ENCODE measurements at regions not wholly inside any gene's neighbourhood (a gene's known extent, or its start where the extent isn't known, plus 50 kb on each side); places are given as distances from the start of the nearest gene placed in this dataset.
A peak's percentile ranks its signal among the peaks of the same experiment; 100 is the strongest.
"Not testable (repeated sequence)": the region's sequence is repeated elsewhere in the genome, so short reads cannot be mapped to it uniquely, and the experiment has no call there.

GRCh38 chr14:54261283-54261682 lies 135.5 kb upstream of the CDKN3 start:
- Mint-ChIP-seq H3K36me3 (ENCODE audit: low read depth) (no peaks in the 10 kb centered on the region), H3K9me3 (no peaks in the 10 kb centered on the region), H3K4me3 (no peak overlapping the region), H3K27me3 (ENCODE audit: low read depth) (no peaks in the 10 kb centered on the region), H3K27ac (no peak overlapping the region), H3K4me1 (ENCODE audit: low read depth) (no peaks in the 10 kb centered on the region)
- no peak for DNase-seq (ENCODE audit: low spot score)

- H3K27me3 Mint-ChIP-seq (ENCODE audit: low read depth); H3K4me3 Mint-ChIP-seq; DNase-seq (ENCODE audit: low spot score); H3K4me1 Mint-ChIP-seq (ENCODE audit: low read depth); H3K9me3 Mint-ChIP-seq; H3K27ac Mint-ChIP-seq; H3K36me3 Mint-ChIP-seq (ENCODE audit: low read depth): not testable (repeated sequence)
Observed at GRCh38 chr14:54266616-54267015, 130.2 kb upstream of the CDKN3 start.

- Mint-ChIP-seq H3K27me3 (ENCODE audit: low read depth) (no peaks in the 10 kb centered on the region), H3K4me3 (no peak overlapping the region), H3K36me3 (ENCODE audit: low read depth) (no peaks in the 10 kb centered on the region)
Observed at GRCh38 chr14:54267172-54267571, 129.6 kb upstream of the CDKN3 start.

GRCh38 chr14:54275997-54276725 lies 120.6 kb upstream of the CDKN3 start:
- DNase-seq (ENCODE audit: low spot score): no peak
- H3K9me3 Mint-ChIP-seq: no peaks in the 10 kb centered on the region
- H3K4me1 Mint-ChIP-seq (ENCODE audit: low read depth): no peaks in the 10 kb centered on the region
- no peak overlapping the region for H3K27ac Mint-ChIP-seq
- peaks cover 5% of the 10 kb centered on the region for H3K27me3 Mint-ChIP-seq (ENCODE audit: low read depth)
- H3K36me3 Mint-ChIP-seq (ENCODE audit: low read depth): no peaks in the 10 kb centered on the region
- H3K4me3 Mint-ChIP-seq: no peak overlapping the region

More at GRCh38 chr14:54267172-54267571, 129.6 kb upstream of the CDKN3 start:
- peak; percentile 7 for DNase-seq (ENCODE audit: low spot score)
- Mint-ChIP-seq H3K9me3 (no peaks in the 10 kb centered on the region), H3K27ac (no peak overlapping the region), H3K4me1 (ENCODE audit: low read depth) (peaks cover 4% of the 10 kb centered on the region)

GRCh38 chr14:54278087-54278486 lies 118.7 kb upstream of the CDKN3 start:
- no peak overlapping the region for H3K27ac Mint-ChIP-seq
- no peaks in the 10 kb centered on the region for H3K36me3 Mint-ChIP-seq (ENCODE audit: low read depth)
- H3K4me3 Mint-ChIP-seq: no peak overlapping the region
- H3K4me1 Mint-ChIP-seq (ENCODE audit: low read depth): no peaks in the 10 kb centered on the region
- H3K27me3 Mint-ChIP-seq (ENCODE audit: low read depth): peaks cover 5% of the 10 kb centered on the region
- no peak for DNase-seq (ENCODE audit: low spot score)
- H3K9me3 Mint-ChIP-seq: no peaks in the 10 kb centered on the region

- Mint-ChIP-seq H3K27ac (no peak overlapping the region), H3K9me3 (no peaks in the 10 kb centered on the region), H3K36me3 (ENCODE audit: low read depth) (no peaks in the 10 kb centered on the region), H3K4me1 (ENCODE audit: low read depth) (no peaks in the 10 kb centered on the region), H3K27me3 (ENCODE audit: low read depth) (peaks cover 5% of the 10 kb centered on the region), H3K4me3 (no peak overlapping the region)
- DNase-seq (ENCODE audit: low spot score): no peak
Observed at GRCh38 chr14:54278665-54279295, 118.0 kb upstream of the CDKN3 start.

- no peaks in the 10 kb centered on the region for H3K36me3 Mint-ChIP-seq (ENCODE audit: low read depth)
- DNase-seq (ENCODE audit: low spot score): no peak
- no peak overlapping the region for H3K27ac Mint-ChIP-seq
- H3K4me3 Mint-ChIP-seq: no peak overlapping the region
- no peaks in the 10 kb centered on the region for H3K4me1 Mint-ChIP-seq (ENCODE audit: low read depth)
- H3K27me3 Mint-ChIP-seq (ENCODE audit: low read depth): peaks cover 3% of the 10 kb centered on the region
- no peaks in the 10 kb centered on the region for H3K9me3 Mint-ChIP-seq
Observed at GRCh38 chr14:54282849-54283248, 114.0 kb upstream of the CDKN3 start.

- H3K36me3 Mint-ChIP-seq (ENCODE audit: low read depth): no peaks in the 10 kb centered on the region
- H3K4me3 Mint-ChIP-seq: no peak overlapping the region
- no peak for DNase-seq (ENCODE audit: low spot score)
- peaks cover 2% of the 10 kb centered on the region for H3K27me3 Mint-ChIP-seq (ENCODE audit: low read depth)
- no peak overlapping the region for H3K27ac Mint-ChIP-seq
- H3K9me3 Mint-ChIP-seq: no peaks in the 10 kb centered on the region
- H3K4me1 Mint-ChIP-seq (ENCODE audit: low read depth): no peaks in the 10 kb centered on the region
Observed at GRCh38 chr14:54285030-54285429, 111.8 kb upstream of the CDKN3 start.

GRCh38 chr14:54291491-54292191 lies 105.2 kb upstream of the CDKN3 start:
- H3K4me1 Mint-ChIP-seq (ENCODE audit: low read depth): no peaks in the 10 kb centered on the region
- H3K4me3 Mint-ChIP-seq: no peak overlapping the region
- H3K27me3 Mint-ChIP-seq (ENCODE audit: low read depth): peaks cover 17% of the 10 kb centered on the region

GRCh38 chr14:54294802-54295201 lies 102.0 kb upstream of the CDKN3 start:
- H3K27ac Mint-ChIP-seq: no peak overlapping the region
- no peaks in the 10 kb centered on the region for H3K4me1 Mint-ChIP-seq (ENCODE audit: low read depth)
- no peak for DNase-seq (ENCODE audit: low spot score)
- no peaks in the 10 kb centered on the region for H3K9me3 Mint-ChIP-seq
- H3K27me3 Mint-ChIP-seq (ENCODE audit: low read depth): peaks cover 30% of the 10 kb centered on the region
- H3K36me3 Mint-ChIP-seq (ENCODE audit: low read depth): no peaks in the 10 kb centered on the region
- H3K4me3 Mint-ChIP-seq: no peak overlapping the region

More at GRCh38 chr14:54291491-54292191, 105.2 kb upstream of the CDKN3 start:
- no peak overlapping the region for H3K27ac Mint-ChIP-seq
- no peaks in the 10 kb centered on the region for H3K9me3 Mint-ChIP-seq
- H3K36me3 Mint-ChIP-seq (ENCODE audit: low read depth): no peaks in the 10 kb centered on the region
- no peak for DNase-seq (ENCODE audit: low spot score)

- H3K4me3 Mint-ChIP-seq: no peak overlapping the region
Observed at GRCh38 chr14:54299410-54300363, 97.1 kb upstream of the CDKN3 start.

GRCh38 chr14:54300881-54301280 lies 95.9 kb upstream of the CDKN3 start:
- Mint-ChIP-seq H3K4me1 (ENCODE audit: low read depth) (no peaks in the 10 kb centered on the region), H3K9me3 (no peaks in the 10 kb centered on the region), H3K27me3 (ENCODE audit: low read depth) (peaks cover 17% of the 10 kb centered on the region), H3K36me3 (ENCODE audit: low read depth) (no peaks in the 10 kb centered on the region), H3K27ac (no peak overlapping the region), H3K4me3 (no peak overlapping the region)
- no peak for DNase-seq (ENCODE audit: low spot score)

More at GRCh38 chr14:54299410-54300363, 97.1 kb upstream of the CDKN3 start:
- H3K27me3 Mint-ChIP-seq (ENCODE audit: low read depth): peaks cover 22% of the 10 kb centered on the region
- no peak for DNase-seq (ENCODE audit: low spot score)
- no peaks in the 10 kb centered on the region for H3K36me3 Mint-ChIP-seq (ENCODE audit: low read depth)
- no peaks in the 10 kb centered on the region for H3K4me1 Mint-ChIP-seq (ENCODE audit: low read depth)
- H3K27ac Mint-ChIP-seq: no peak overlapping the region
- H3K9me3 Mint-ChIP-seq: no peaks in the 10 kb centered on the region

- H3K27ac Mint-ChIP-seq: no peak overlapping the region
- DNase-seq (ENCODE audit: low spot score): no peak
- H3K36me3 Mint-ChIP-seq (ENCODE audit: low read depth): no peaks in the 10 kb centered on the region
- H3K9me3 Mint-ChIP-seq: no peaks in the 10 kb centered on the region
- no peaks in the 10 kb centered on the region for H3K4me1 Mint-ChIP-seq (ENCODE audit: low read depth)
- H3K27me3 Mint-ChIP-seq (ENCODE audit: low read depth): peaks cover 17% of the 10 kb centered on the region
- H3K4me3 Mint-ChIP-seq: no peak overlapping the region
Observed at GRCh38 chr14:54301359-54301758, 95.4 kb upstream of the CDKN3 start.
